ENCODE measurements at regions not wholly inside any gene's neighbourhood (a gene's known extent, or its start where the extent isn't known, plus 50 kb on each side); places are given as distances from the start of the nearest gene placed in this dataset.

GRCh38 chr15:75151214-75152128 is 50.2 kb upstream of the C15orf39 start:
- TF ChIP-seq POLR2A (IDR thresholded peaks at IDR 0.05), result no peak
- TF ChIP-seq, protein P1, sequence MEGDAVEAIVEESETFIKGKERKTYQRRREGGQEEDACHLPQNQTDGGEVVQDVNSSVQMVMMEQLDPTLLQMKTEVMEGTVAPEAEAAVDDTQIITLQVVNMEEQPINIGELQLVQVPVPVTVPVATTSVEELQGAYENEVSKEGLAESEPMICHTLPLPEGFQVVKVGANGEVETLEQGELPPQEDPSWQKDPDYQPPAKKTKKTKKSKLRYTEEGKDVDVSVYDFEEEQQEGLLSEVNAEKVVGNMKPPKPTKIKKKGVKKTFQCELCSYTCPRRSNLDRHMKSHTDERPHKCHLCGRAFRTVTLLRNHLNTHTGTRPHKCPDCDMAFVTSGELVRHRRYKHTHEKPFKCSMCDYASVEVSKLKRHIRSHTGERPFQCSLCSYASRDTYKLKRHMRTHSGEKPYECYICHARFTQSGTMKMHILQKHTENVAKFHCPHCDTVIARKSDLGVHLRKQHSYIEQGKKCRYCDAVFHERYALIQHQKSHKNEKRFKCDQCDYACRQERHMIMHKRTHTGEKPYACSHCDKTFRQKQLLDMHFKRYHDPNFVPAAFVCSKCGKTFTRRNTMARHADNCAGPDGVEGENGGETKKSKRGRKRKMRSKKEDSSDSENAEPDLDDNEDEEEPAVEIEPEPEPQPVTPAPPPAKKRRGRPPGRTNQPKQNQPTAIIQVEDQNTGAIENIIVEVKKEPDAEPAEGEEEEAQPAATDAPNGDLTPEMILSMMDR (IDR thresholded peaks at IDR 0.05 in 4 of 5, conservative IDR thresholded peaks at IDR 0.05 in 1 of 5), result no peak
